ENCODE measurements at regions not wholly inside any gene's neighbourhood (a gene's known extent, or its start where the extent isn't known, plus 50 kb on each side); places are given as distances from the start of the nearest gene placed in this dataset.
"Not testable (repeated sequence)": the region's sequence is repeated elsewhere in the genome, so short reads cannot be mapped to it uniquely, and the experiment has no call there.

DNA sequence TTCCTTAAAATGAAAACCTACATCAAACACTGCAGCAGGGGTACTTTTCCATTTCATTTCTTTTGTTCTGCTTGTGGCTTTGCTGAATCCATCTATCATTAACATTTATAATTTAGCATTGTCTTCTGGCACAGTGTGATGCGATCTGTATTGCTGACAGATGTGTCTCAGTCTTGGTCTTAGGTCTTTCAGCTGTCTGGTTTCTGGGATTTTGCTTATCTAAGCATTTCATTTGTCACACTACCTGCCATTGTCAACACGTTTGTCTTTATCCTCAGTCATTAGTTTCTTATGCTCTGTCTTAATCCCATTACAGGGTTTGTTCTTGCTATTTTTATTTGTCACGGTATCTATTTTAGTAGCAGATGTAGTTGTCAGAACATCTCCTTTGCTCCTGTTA lies 303.1 kb downstream of the IZUMO3 start:
- no peak for DNase-seq (ENCODE audit: extremely low read depth, low read depth)
- no peak for TF ChIP-seq CTCF (IDR thresholded peaks at IDR 0.05; ENCODE audit: low read depth, low read length, missing control alignments)
- H3K4me3 ChIP-seq (replicated peaks; ENCODE audit: low read depth, low read length) = no peak overlapping the region

DNA sequence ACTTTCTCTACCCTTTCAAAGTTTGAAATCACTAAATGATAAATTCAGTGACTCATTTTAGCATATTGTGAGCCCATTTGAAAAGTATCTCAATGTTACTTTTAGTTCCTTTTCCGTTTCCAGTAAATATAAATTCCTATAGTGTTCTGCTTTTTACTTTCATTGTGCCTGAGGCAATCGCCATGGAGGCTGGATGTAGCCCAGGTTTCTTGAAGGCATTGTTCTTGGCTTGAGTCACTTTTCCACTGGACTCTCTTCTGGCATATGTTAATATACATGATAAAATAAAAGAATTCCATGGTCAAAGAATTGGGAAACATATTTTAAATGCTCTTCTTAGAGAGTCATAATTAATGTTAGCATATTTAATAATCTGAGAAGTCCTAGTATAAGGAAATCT lies 327.0 kb downstream of the IZUMO3 start:
- no peak for TF ChIP-seq CTCF (IDR thresholded peaks at IDR 0.05; ENCODE audit: low read depth, low read length, missing control alignments)
- no peak for DNase-seq (ENCODE audit: extremely low read depth, low read depth)
- no peak overlapping the region for H3K4me3 ChIP-seq (replicated peaks; ENCODE audit: low read depth, low read length)

- H3K4me3 ChIP-seq (replicated peaks; ENCODE audit: low read depth, low read length) = no peak overlapping the region
- no peak for TF ChIP-seq CTCF (IDR thresholded peaks at IDR 0.05; ENCODE audit: low read depth, low read length, missing control alignments)
- no peak for DNase-seq (ENCODE audit: extremely low read depth, low read depth)
These were observed 335.1 kb downstream of the IZUMO3 start for GRCh38 chr9:24210641-24211040.

GRCh38 chr9:24189986-24190385 lies 355.7 kb downstream of the IZUMO3 start:
- no peak for TF ChIP-seq CTCF (IDR thresholded peaks at IDR 0.05; ENCODE audit: low read depth, low read length, missing control alignments)
- DNase-seq (ENCODE audit: extremely low read depth, low read depth) = no peak
- no peak overlapping the region for H3K4me3 ChIP-seq (replicated peaks; ENCODE audit: low read depth, low read length)

GRCh38 chr9:24180572-24180971 lies 354.5 kb upstream of the ELAVL2 start:
- not testable (repeated sequence) for DNase-seq (ENCODE audit: extremely low read depth, low read depth); H3K4me3 ChIP-seq (replicated peaks; ENCODE audit: low read depth, low read length)

GRCh38 chr9:24144796-24145195 lies 318.8 kb upstream of the ELAVL2 start:
- no peak for TF ChIP-seq CTCF (IDR thresholded peaks at IDR 0.05; ENCODE audit: low read depth, low read length, missing control alignments)
- DNase-seq (ENCODE audit: extremely low read depth, low read depth) = no peak
- no peak overlapping the region for H3K4me3 ChIP-seq (replicated peaks; ENCODE audit: low read depth, low read length)

- DNase-seq (ENCODE audit: extremely low read depth, low read depth) = not testable (repeated sequence)
These were observed 309.0 kb upstream of the ELAVL2 start for GRCh38 chr9:24135072-24135471.

DNA sequence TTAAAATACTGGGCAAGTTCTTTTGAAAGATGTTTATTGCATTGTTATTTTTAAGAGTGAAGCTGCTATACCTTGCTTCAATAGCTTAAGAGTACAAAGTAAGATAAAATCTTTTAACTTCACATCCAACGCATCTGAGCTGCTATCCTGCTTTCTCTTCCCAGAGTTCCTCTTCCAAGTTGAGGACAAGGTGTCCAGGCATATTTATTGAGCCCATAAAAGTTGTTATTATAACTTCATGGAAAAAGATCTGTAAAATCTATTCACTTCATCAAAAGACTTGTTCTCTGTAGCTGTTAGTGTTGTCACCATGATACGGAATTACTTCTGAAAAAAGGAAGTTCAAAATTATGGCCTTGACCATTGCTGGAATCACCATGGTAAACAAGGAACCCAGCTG lies 306.2 kb upstream of the ELAVL2 start:
- no peak for DNase-seq (ENCODE audit: extremely low read depth, low read depth)
- no peak overlapping the region for H3K4me3 ChIP-seq (replicated peaks; ENCODE audit: low read depth, low read length)
- TF ChIP-seq CTCF (IDR thresholded peaks at IDR 0.05; ENCODE audit: low read depth, low read length, missing control alignments) = no peak

More at GRCh38 chr9:24135072-24135471, 309.0 kb upstream of the ELAVL2 start:
- H3K4me3 ChIP-seq (replicated peaks; ENCODE audit: low read depth, low read length) = not testable (repeated sequence)

Measured in HFF-Myc (cell line).